Panc1 (cell line): ENCODE measurements at regions not wholly inside any gene's neighbourhood (a gene's known extent, or its start where the extent isn't known, plus 50 kb on each side); places are given as distances from the start of the nearest gene placed in this dataset.

Experiments used
- ATAC-seq: fragments of 200-7000 bp; cut with Tn5 transposase; 2 replicates; pipeline ENCODE4 v1.9.1; 2020; ENCODE audit warnings: mild to moderate bottlenecking, moderate library complexity
- BruUV-seq: library from RNA; stranded (reverse); fragments of 400-500 nt; replicated peaks from 2 replicates; lab custom pipeline; 2021; lab: Mats Ljungman, UMichigan
- CTCF ChIA-PET: fragments of 300-600 bp; sonication (Branson Sonifier 250); formaldehyde crosslinking; loops from one replicate; lab custom pipeline; 2022; ENCODE audit warnings: antibody characterized with exemption; lab: Charles Lee
- POLR2A ChIA-PET: fragments of 300-600 bp; sonication (Branson Sonifier 250); formaldehyde crosslinking; loops from one replicate; lab custom pipeline; 2022; ENCODE audit warnings: antibody characterized with exemption; lab: Charles Lee
- DNase-seq: peaks from one replicate; pipeline ENCODE4 v3.0.0-alpha.2; 2010; ENCODE audit warnings: low read depth, low spot score
- H3K27ac ChIP-seq: 2 replicates; pipeline ENCODE4 v1.5.1; 2011; ENCODE audit warnings: mild to moderate bottlenecking, low read length, inconsistent platforms
- H3K27me3 ChIP-seq: fragments of 200-500 bp; sonication (Bioruptor generic); 2 replicates; pipeline ENCODE4 v1.6.0; 2014; ENCODE audit warnings: low read length, inconsistent platforms; ENCODE audit not compliant: control insufficient read depth, insufficient read depth
- H3K36me3 ChIP-seq: fragments of 200-500 bp; sonication (Bioruptor generic); 2 replicates; pipeline ENCODE4 v1.5.1; 2014; ENCODE audit warnings: inconsistent platforms, mild to moderate bottlenecking, low read length, moderate library complexity; ENCODE audit not compliant: control insufficient read depth, insufficient read depth
- H3K4me1 ChIP-seq: 2 replicates; pipeline ENCODE4 v1.5.1; 2011; ENCODE audit warnings: inconsistent platforms, mild to moderate bottlenecking, low read length, moderate library complexity; ENCODE audit not compliant: control insufficient read depth, insufficient read depth
- H3K4me3 ChIP-seq, 2 experiments: 2 replicates each; pipeline ENCODE4 v1.5.1; 2011 to 2012; ENCODE audit warnings: low read depth in 2 of 2, low read length in 2 of 2, mild to moderate bottlenecking in 2 of 2, inconsistent platforms in 1 of 2, moderate library complexity in 1 of 2
- H3K9me3 ChIP-seq: fragments of 200-500 bp; sonication (Bioruptor generic); 2 replicates; pipeline ENCODE4 v1.5.1; 2014; ENCODE audit warnings: low read depth, mild to moderate bottlenecking, inconsistent platforms, low read length, moderate library complexity; ENCODE audit not compliant: control insufficient read depth, insufficient read depth
- CTCF ChIP-seq: fragments of 450-650 bp; IDR thresholded peaks from 2 replicates; pipeline ENCODE4 v1.5.1; 2017; ENCODE audit warnings: mild to moderate bottlenecking
- POLR2AphosphoS5 ChIP-seq: IDR thresholded peaks from 2 replicates; pipeline ENCODE4 v1.6.1; 2012; ENCODE audit warnings: mild to moderate bottlenecking, low read depth, low read length, moderate library complexity
- REST ChIP-seq, 2 experiments: IDR thresholded peaks; 2 replicates each; pipeline ENCODE4 v1.6.1; 2011 to 2012; ENCODE audit warnings: low read depth in 2 of 2, control low read depth in 1 of 2, low read length in 1 of 2, mild to moderate bottlenecking in 1 of 2, moderate library complexity in 1 of 2; ENCODE audit not compliant: insufficient read depth in 1 of 2
- SIN3A ChIP-seq: IDR thresholded peaks from 2 replicates; pipeline ENCODE4 v1.6.1; 2012; ENCODE audit warnings: low read depth, mild to moderate bottlenecking, low read length, moderate library complexity, borderline replicate concordance; ENCODE audit not compliant: insufficient read depth
- TCF7L2 ChIP-seq: IDR thresholded peaks from 2 replicates; pipeline ENCODE4 v1.6.1; 2011; ENCODE audit warnings: mild to moderate bottlenecking, low read depth, low read length, inconsistent platforms
- in situ Hi-C: cut with HindIII; loops from 2 replicates; pipeline ENCODE4 v1.10.0; 2016; ENCODE audit warnings: low sequenced_read_pairs, low pct_unique_long_range_greater_than_20kb
- intact Hi-C: fragments of 100-400 bp; cut with micrococcal nuclease; formaldehyde crosslinking; loops from one replicate; pipeline ENCODE4 v1.10.0; 2022; ENCODE audit not compliant: unreplicated experiment

- H3K36me3 ChIP-seq: no peaks in the 10 kb centered on the region
- BruUV-seq: no TSS peak
- POLR2A ChIA-PET: no interaction called here
- H3K4me3 ChIP-seq: no peak overlapping the region
- no peak overlapping the region for H3K27ac ChIP-seq
- no peak for DNase-seq
- H3K9me3 ChIP-seq: no peaks in the 10 kb centered on the region
- intact Hi-C loops: no loop called here
- in situ Hi-C loops: no loop called here
- no peaks in the 10 kb centered on the region for H3K27me3 ChIP-seq
- H3K4me1 ChIP-seq: no peaks in the 10 kb centered on the region
- no peak for ATAC-seq
- no peak for TF ChIP-seq CTCF
- no peak for TF ChIP-seq TCF7L2
- no peak for TF ChIP-seq REST (IDR thresholded peaks at IDR 0.05; ENCODE audit: insufficient read depth in 1 of 2, low read depth in 2 of 2, low read length in 1 of 2)
- no peak for TF ChIP-seq POLR2AphosphoS5
- no peak for TF ChIP-seq SIN3A
- CTCF ChIA-PET: no interaction called here
Observed at GRCh38 chr9:78150983-78151356, 84.9 kb upstream of the CEP78 start.

- ATAC-seq (no peak), DNase-seq (no peak)
- in situ Hi-C loops: no loop called here
- no peak overlapping the region for H3K4me3 ChIP-seq
- no peaks in the 10 kb centered on the region for H3K9me3 ChIP-seq
- CTCF ChIA-PET: no interaction called here
- POLR2A ChIA-PET: no interaction called here
- no peak for TF ChIP-seq TCF7L2
- no peak for TF ChIP-seq REST (IDR thresholded peaks at IDR 0.05; ENCODE audit: insufficient read depth in 1 of 2, low read depth in 2 of 2, low read length in 1 of 2)
- no peak for TF ChIP-seq POLR2AphosphoS5
- no peak for TF ChIP-seq CTCF
- intact Hi-C loops: no loop called here
- no peaks in the 10 kb centered on the region for H3K36me3 ChIP-seq
- no peak overlapping the region for H3K27ac ChIP-seq
- no TSS peak for BruUV-seq
- no peaks in the 10 kb centered on the region for H3K27me3 ChIP-seq
- no peaks in the 10 kb centered on the region for H3K4me1 ChIP-seq
Observed at GRCh38 chr9:78150312-78150982, 85.4 kb upstream of the CEP78 start.
